Smooth muscle cell (in vitro differentiated cells): ENCODE measurements at regions not wholly inside any gene's neighbourhood (a gene's known extent, or its start where the extent isn't known, plus 50 kb on each side); places are given as distances from the start of the nearest gene placed in this dataset.
A peak's percentile ranks its signal among the peaks of the same experiment; 100 is the strongest.

Experiments used
- DNase-seq: peaks from one replicate; lab custom pipeline; 2025; ENCODE audit not compliant: unreplicated experiment; lab: John Stamatoyannopoulos, UW
- H2AFZ ChIP-seq: fragments of 200-600 bp; sonication (generic); 2 replicates; pipeline ENCODE4 v1.6.0; 2016; ENCODE audit warnings: antibody characterized with exemption, low read depth, mild to moderate bottlenecking
- H3F3A ChIP-seq: fragments of 200-600 bp; sonication (generic); 2 replicates; pipeline ENCODE4 v1.6.0; 2017; ENCODE audit warnings: antibody characterized with exemption, low read depth
- H3K27ac ChIP-seq: fragments of 200-600 bp; sonication (generic); 2 replicates; pipeline ENCODE4 v1.5.1; 2016; ENCODE audit warnings: low read depth, mild to moderate bottlenecking
- H3K27me3 ChIP-seq: fragments of 200-600 bp; sonication (generic); 2 replicates; pipeline ENCODE4 v1.6.1; 2016; ENCODE audit warnings: low read depth, mild to moderate bottlenecking
- H3K36me3 ChIP-seq: fragments of 200-600 bp; sonication (generic); 2 replicates; pipeline ENCODE4 v1.5.1; 2016; ENCODE audit warnings: low read depth
- H3K4me1 ChIP-seq: fragments of 200-600 bp; sonication (generic); 2 replicates; pipeline ENCODE4 v1.5.1; 2016; ENCODE audit warnings: low read depth
- H3K4me2 ChIP-seq: fragments of 200-600 bp; sonication (generic); 2 replicates; pipeline ENCODE4 v1.6.0; 2016; ENCODE audit warnings: mild to moderate bottlenecking
- H3K4me3 ChIP-seq: fragments of 200-600 bp; sonication (generic); 2 replicates; pipeline ENCODE4 v1.5.1; 2016; ENCODE audit warnings: mild to moderate bottlenecking
- H3K79me2 ChIP-seq: fragments of 200-600 bp; sonication (generic); 2 replicates; pipeline ENCODE4 v1.6.0; 2016; ENCODE audit warnings: low read depth, mild to moderate bottlenecking
- H3K9ac ChIP-seq: fragments of 200-600 bp; sonication (generic); 2 replicates; pipeline ENCODE4 v1.6.0; 2016; ENCODE audit warnings: low read depth
- H3K9me3 ChIP-seq: fragments of 200-600 bp; sonication (generic); replicated peaks from 2 replicates; pipeline ENCODE4 v1.5.1; 2016; ENCODE audit warnings: low read depth
- H4K20me1 ChIP-seq: fragments of 200-600 bp; sonication (generic); 2 replicates; pipeline ENCODE4 v1.6.0; 2016; ENCODE audit warnings: low read depth
- CTCF ChIP-seq: fragments of 200-600 bp; sonication (generic); IDR thresholded peaks from 2 replicates; pipeline ENCODE4 v1.5.1; 2017; ENCODE audit warnings: borderline replicate concordance, mild to moderate bottlenecking, antibody characterized with exemption; ENCODE audit not compliant: insufficient read depth, poor library complexity, severe bottlenecking
- WGBS: methylation state at CpG from one replicate; pipeline ENCODE4 v1.1.7; 2016; ENCODE audit warnings: low lambda C conversion rate; 5-methylcytosine and 5-hydroxymethylcytosine counted together

- Histone ChIP-seq H3F3A (no peaks in the 10 kb centered on the region), H2AFZ (no peak overlapping the region), H3K27me3 (no peaks in the 10 kb centered on the region), H4K20me1 (no peaks in the 10 kb centered on the region), H3K27ac (peak overlapping the region; percentile 59), H3K4me1 (no peaks in the 10 kb centered on the region), H3K36me3 (no peaks in the 10 kb centered on the region), H3K4me3 (no peak overlapping the region), H3K4me2 (peak overlapping the region; percentile 9), H3K9ac (no peak overlapping the region), H3K9me3 (no peaks in the 10 kb centered on the region), H3K79me2 (no peaks in the 10 kb centered on the region)
- 58% methylated on average over 14 of the region's 14 CpGs for WGBS
- DNase-seq: no peak
- TF ChIP-seq CTCF: no peak
These were observed 279.6 kb upstream of the TMEM132C start for GRCh38 chr12:127987199-127987901.

GRCh38 chr12:127991485-127991884, 275.5 kb upstream of the TMEM132C start:
- Histone ChIP-seq H3K4me3 (no peak overlapping the region), H4K20me1 (no peaks in the 10 kb centered on the region), H3K9ac (no peak overlapping the region), H3K4me1 (no peaks in the 10 kb centered on the region), H3F3A (no peaks in the 10 kb centered on the region), H3K27ac (no peak overlapping the region), H3K9me3 (no peaks in the 10 kb centered on the region), H3K79me2 (no peaks in the 10 kb centered on the region), H2AFZ (no peak overlapping the region), H3K36me3 (no peaks in the 10 kb centered on the region), H3K4me2 (no peak overlapping the region), H3K27me3 (no peaks in the 10 kb centered on the region)
- no peak for TF ChIP-seq CTCF
- 95% methylated on average over 6 of the region's 6 CpGs for WGBS
- no peak for DNase-seq

- no peaks in the 10 kb centered on the region for H3F3A ChIP-seq
- H4K20me1 ChIP-seq: no peaks in the 10 kb centered on the region
- H3K79me2 ChIP-seq: no peaks in the 10 kb centered on the region
- no peak for DNase-seq
- no peak overlapping the region for H3K9ac ChIP-seq
- H3K27me3 ChIP-seq: no peaks in the 10 kb centered on the region
- no peak overlapping the region for H3K4me2 ChIP-seq
- H2AFZ ChIP-seq: no peak overlapping the region
- 80% methylated on average over 4 of the region's 4 CpGs for WGBS
- TF ChIP-seq CTCF: no peak
- no peaks in the 10 kb centered on the region for H3K36me3 ChIP-seq
- no peak overlapping the region for H3K27ac ChIP-seq
- no peaks in the 10 kb centered on the region for H3K9me3 ChIP-seq
- H3K4me1 ChIP-seq: no peaks in the 10 kb centered on the region
- H3K4me3 ChIP-seq: no peak overlapping the region
These were observed 268.0 kb upstream of the TMEM132C start for GRCh38 chr12:127998988-127999387.

- Histone ChIP-seq H3K4me3 (no peak overlapping the region), H3K9me3 (no peaks in the 10 kb centered on the region), H3K27ac (no peak overlapping the region), H3K4me2 (no peak overlapping the region), H3K27me3 (no peaks in the 10 kb centered on the region), H3F3A (peaks cover 5% of the 10 kb centered on the region), H3K9ac (no peak overlapping the region), H2AFZ (no peak overlapping the region), H3K79me2 (no peaks in the 10 kb centered on the region), H3K36me3 (no peaks in the 10 kb centered on the region), H3K4me1 (no peaks in the 10 kb centered on the region), H4K20me1 (no peaks in the 10 kb centered on the region)
- 71% methylated on average over 17 of the region's 17 CpGs for WGBS
- TF ChIP-seq CTCF: no peak
- DNase-seq: no peak
These were observed 262.5 kb upstream of the TMEM132C start for GRCh38 chr12:128004383-128004938.
